T-helper 1 cell treated with Interleukin-12 subunit alpha and Interleukin-12 subunit beta and Interleukin-4 antibody, amounts not matched to agents 30 ng/mL and 1 ng/mL, for 36 hours (primary cell): ENCODE measurements at regions not wholly inside any gene's neighbourhood (a gene's known extent, or its start where the extent isn't known, plus 50 kb on each side); places are given as distances from the start of the nearest gene placed in this dataset.
"Not testable (repeated sequence)": the region's sequence is repeated elsewhere in the genome, so short reads cannot be mapped to it uniquely, and the experiment has no call there.

ENCODE experiments used
- intact Hi-C: fragments of 100-400 bp; cut with micrococcal nuclease; formaldehyde crosslinking; loops from one replicate; pipeline ENCODE4 v1.15.1; 2024

DNA sequence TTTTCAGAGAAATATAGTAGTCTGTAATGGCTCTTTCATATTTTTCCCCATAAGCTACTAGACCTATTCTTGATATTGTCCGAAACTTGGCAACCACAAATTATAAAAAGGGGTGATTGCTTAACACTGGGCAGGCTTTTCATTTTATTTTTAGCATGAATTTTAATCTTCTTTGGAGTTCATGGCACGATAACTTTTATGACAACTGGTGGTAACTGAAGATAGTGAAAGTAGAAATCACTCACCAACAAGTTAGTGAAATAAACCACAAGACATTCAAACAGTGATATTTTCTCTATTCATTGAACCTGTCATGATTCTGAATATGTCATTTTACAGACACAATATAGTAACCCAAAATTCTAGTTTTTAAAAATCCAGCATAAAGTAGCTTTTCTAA is 213.9 kb downstream of the PRDM9 start:
- intact Hi-C loops: no loop called here

DNA sequence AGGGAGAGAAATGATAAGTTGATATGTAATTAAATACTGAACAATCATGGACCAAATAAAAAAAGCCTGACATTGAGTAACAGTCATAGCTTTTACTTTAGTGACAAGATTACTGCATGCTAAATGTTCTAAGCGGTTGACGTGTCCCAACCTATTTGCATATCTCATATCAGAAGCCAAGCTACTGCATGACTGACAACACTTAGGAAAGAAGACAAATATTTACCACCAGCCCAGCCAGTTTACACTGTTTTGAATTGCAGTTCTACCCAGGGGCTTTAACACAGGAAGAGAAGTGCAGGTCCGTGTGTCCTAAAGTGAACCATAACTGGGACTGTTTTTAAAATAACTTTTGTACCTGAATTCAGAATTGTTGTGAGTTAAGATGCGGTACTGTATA is 219.9 kb downstream of the PRDM9 start:
- intact Hi-C loops: no loop called here

DNA sequence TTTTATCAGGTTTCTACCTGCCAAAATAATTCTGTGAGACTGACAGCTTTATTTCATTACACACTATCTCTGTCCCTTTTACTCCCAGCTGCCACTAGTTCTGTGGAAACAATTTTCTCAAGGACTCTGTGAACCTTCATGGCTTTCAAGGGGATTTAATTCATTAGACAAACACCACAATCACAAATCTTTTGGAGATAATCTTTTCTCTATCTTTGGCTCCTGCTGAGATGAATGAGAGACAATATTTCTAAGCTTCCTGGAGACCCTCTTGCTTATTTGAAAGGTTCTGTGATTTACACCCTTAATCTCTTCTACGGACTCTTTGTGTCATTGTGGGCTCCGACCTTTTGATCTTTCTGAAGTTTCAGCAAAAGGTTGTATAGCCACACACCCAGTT is 222.6 kb downstream of the PRDM9 start:
- intact Hi-C loops: no loop called here

DNA sequence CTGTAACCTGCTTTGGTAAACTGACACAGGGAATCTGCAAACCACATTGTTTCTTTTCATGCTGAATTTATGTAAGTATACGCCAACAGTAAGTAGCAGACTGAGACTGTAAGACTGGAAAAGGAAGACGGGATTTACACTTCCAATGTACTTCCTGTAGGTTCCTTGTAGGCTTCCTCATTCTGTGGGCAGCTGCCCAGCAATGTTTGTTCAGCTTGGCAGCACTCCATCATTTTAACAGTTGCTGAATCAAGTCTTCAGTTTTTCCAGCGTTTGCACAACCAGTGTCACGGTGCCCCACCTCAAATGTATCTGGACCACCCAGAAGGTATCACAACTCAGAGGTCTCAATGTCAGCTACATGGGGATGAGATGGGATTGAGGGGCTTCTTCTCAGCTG is 232.6 kb downstream of the PRDM9 start:
- intact Hi-C loops: no loop called here

DNA sequence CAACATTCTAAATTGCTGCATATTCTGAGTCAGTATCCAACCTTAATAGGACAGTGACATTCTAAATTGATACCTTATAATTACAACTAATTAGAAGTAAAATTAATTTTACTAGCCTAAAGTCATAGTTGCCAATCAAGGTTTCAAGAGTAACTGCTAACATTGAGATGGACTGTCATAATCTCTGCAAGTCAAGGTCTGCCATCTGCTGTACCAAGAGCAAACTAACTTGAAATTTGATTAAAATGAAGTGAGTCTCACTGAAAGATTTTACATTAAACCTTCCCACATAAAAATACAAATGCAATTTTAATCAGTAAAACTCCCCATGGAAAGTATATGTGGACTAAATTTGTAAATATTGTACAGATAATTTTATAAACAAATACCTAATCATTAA is 235.3 kb downstream of the PRDM9 start:
- intact Hi-C loops: no loop called here

DNA sequence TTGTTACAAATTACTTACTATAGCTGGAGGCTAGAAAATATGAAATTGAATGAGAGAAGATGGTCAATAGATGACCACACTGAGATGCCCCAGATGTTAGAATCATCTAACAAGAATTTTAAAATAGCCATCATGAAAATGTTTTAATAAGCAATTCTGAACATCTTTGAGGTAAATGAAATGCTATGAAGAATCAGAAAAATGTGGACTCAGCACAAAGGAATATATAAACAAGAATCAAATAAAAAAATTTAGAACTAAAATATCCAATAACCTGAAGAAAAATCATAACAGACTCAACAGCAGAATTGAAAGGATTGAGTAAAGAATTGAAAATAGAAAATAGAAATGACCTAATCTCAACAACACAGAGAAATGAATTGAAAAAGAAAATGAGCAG is 248.5 kb downstream of the PRDM9 start:
- intact Hi-C loops: no loop called here

DNA sequence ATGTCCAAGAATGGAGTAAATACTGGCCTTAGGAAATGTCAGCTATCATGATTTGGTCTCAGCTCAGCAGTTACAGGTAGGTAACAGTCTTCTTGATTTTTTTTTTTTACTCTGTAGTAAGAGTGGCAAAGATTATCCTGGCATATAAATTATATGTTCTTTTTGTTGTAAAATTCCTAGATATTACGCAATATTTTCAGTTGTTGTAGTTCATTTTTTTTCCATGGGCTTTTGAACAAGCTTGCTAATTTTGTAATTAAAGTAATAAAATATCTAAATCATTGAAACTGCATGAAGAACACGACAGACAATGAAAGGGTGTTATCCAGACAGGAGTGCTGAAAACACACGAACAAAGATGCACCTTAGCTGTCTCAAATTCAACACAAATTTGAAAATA is 249.4 kb downstream of the PRDM9 start:
- intact Hi-C loops: no loop called here

DNA sequence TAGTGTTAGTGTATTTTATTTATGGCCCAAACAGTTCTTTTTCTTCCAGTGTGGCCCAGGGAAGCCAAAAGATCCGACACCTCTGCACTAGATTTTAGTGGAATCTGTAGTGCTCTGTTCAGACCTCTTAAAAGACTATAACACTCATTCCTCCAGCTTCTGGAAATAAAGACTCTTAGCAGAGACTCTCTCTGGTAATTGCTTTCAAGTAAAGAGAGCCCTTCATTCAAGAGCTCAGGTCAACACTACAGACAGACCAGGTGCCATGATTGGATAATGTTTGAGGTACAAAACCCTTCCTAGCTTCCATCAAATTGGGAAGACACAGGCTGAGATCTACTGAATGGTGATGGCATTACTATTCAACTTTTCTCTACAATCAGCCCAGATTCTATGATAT is 255.8 kb downstream of the PRDM9 start:
- intact Hi-C loops: no loop called here

DNA sequence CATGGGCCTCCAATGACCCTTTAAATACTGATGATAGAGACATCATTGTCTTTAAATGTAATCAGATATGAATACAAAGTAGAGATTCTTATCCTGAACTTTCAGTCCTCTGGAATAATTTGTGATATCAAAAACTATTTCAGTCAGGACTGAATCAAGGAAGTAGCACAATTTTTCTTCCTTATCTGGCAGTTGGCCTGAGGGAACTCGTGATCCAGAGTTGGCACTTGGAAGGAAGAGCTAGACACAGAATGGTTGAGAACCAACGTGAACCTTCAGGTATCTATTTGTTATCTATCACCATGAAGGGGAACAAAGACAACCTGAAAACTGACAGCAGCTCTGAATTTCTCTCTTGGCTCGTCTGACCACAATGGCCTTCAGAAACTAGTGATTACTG is 269.3 kb downstream of the PRDM9 start:
- intact Hi-C loops: no loop called here

DNA sequence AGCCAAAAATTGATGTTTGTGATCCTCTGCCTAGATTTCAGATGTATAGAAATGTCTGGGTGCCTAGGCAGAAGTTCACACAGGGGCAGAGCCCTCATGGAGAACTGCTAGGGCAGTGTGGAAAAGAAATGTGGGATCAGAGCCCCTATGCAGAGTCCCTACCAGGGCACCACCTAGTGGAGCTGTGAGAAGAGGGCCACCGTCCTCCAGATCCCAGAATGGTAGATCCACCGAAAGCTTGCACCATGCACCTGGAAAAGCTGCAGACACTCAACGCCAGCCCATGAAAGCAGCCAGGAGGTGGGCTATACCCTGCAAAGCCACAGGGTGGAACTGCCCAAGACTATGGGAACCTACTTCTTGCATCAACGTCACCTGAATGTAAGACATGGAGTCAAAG is 292.9 kb downstream of the PRDM9 start:
- intact Hi-C loops: not testable (repeated sequence)

DNA sequence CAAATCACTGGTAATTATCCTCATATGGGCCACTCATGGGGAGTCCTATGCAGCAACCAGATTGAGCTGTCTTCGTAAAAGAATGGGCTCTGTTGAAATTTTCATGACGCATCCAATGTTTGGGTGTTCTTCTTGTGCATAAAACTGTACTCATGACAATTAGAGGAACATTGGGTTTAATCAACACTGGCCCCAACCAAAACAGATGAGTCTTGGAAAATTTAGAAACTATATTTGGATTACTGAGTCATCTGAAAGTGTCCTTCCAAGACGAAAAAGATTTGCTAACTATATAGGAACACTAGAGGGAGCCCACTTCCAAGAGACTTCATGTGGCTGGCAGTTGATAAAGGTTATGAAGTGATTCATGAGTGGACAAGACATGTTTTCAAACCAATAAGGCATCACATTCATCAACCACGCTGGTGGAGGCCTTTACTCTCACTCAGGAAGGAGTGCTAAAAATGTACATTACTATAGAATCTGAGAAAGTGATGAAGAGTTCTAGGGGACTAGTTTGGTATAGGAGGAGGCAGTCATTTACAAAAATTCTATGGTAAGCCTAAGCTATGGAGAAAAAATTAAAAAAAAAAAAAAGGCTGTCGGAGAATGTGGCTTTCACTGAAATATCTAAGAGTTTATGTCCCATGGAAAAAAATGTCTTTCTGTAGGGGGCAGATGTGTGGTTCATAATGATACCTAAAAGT is 313.5 kb downstream of the PRDM9 start:
- intact Hi-C loops: loop anchor here (1.0 kb wide), 1 partner anchor 289 kb away; no protein-coding TSS in a partner anchor

DNA sequence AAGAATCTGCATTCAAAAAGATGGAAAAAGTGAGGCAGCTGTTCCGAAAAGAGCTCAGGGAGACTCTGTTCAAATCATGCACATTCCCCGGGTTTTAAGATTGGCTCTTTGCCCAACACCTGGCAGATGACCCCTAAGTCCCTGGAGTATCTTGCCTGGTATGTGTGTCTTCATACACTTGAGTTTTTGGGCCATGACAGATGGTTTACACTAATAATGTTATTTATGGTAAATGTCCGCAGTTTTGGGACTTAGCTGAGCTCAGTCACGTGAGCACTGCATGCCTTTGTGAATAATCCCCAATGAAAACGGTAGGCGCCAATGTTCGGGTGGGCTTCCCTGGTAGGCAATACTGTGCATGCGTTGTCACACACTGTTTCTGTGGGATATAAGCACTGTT is 316.1 kb downstream of the PRDM9 start:
- intact Hi-C loops: no loop called here

DNA sequence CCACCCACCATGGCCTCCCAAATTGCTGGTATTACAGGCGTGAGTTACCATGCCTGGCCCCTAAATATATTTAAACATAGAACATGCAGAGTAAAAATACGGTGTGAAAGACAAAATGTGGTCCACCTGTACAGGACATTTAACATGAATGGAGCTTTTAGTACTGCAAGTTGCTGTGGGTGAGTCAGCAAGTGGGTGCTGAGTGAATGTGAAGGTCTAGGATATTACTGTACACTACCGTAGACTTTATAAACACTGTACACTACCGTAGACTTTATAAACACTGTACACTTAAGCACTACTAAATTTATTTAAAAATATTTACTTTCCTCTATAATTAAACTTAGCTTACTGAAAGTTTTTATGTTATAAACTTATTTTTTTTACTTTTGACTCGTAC is 317.8 kb downstream of the PRDM9 start:
- intact Hi-C loops: no loop called here

DNA sequence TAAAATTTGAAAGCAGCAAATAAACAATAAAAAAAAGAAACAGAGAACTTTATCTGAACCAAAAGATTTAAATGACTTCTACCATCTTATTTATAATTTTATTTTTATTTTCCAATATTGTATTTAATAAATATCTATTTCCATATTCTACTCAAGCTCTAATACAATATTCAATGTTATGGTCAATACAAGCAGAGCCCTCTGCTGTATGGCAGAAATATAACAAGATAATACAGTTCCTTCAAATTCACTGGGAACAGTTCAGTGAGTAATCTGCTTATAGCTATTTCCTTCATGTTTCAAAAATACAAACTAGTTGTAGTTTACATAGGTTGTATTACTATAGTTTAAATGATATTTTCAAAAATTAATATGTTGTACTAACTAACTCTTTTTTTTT is 332.7 kb downstream of the PRDM9 start:
- intact Hi-C loops: no loop called here

DNA sequence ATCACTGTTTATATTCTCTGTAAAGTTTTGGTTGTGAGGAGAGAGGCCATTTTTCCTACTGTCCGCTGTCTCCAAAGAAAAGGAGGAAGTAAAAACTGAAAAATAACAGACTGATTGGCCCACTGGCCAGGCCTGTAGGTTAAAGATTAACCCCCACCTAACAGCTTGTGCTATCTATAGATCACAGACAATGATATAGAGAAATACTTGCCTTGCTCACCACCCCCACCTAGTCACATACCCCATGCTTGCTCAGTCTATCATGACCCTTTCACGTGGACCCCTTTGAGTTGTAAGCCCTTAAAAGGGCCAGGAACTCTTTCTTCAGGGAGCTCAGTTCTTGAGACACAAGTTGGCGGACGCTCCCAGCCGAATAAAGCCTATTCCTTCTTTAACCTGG is 357.4 kb downstream of the PRDM9 start:
- intact Hi-C loops: no loop called here

DNA sequence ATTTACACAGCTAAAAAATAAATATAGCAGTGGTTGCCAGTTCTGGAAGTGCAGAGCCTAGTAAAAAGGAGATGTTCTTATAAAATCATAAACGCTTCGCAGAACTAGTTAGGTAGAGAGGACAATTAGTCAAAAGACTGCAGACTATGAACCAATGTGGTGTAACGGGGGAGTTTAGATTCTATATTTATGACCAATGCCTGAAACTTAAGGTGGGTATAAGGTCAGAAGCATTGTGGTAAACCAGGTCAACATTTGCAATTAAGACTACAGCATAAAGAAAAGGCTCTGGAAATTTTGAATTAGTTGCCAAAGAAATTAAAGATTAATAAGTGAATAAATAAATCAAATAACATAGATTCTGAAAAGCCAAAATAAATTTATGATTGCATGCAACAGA is 370.4 kb downstream of the PRDM9 start:
- intact Hi-C loops: no loop called here

DNA sequence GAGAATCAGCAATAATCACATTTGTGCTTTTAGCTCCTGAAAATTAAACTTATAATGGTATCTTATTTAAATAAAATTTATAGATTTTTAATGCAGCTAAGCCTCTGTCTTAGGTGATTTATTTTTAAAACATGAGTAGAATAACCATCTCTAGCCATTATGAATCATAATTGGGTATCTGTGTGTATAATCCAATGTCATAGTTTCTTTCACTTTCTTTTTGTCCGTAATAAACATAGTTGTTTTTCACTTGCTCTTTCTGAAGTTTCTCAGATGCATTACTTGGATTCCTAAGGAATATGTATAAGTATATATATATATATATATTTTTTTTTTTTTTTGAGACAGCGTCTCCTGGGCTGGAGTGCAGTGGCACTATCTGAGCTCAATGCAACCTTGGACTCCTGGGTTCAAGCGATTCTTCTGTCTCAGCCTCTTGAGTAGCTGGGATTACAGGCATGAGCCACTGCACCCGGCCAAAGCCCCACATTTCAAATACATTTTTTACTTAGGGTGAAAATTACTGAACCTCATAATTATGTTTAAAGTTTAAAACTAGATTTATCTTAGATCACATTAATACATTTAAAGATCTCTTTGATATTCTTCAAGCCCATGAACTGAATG is 377.1 kb downstream of the PRDM9 start:
- intact Hi-C loops: no loop called here

DNA sequence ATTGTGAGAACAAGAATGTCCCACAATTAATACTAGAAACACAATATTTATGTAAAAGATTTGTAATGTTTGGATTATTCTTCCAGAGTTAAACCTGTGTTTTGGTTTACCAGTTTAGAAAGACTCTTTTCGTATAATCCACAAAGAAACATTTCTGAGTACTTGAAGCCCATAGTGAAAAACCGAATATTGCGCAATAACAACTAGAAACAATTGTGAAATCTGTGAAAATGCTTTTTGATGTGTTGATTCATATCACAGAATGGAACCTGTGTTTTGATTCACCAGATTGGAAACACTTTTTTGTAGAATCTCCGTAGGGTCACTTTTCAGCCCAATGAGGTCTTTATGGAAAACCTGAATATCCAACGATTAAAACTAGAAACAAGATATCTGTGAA is 386.2 kb downstream of the PRDM9 start:
- intact Hi-C loops: no loop called here

DNA sequence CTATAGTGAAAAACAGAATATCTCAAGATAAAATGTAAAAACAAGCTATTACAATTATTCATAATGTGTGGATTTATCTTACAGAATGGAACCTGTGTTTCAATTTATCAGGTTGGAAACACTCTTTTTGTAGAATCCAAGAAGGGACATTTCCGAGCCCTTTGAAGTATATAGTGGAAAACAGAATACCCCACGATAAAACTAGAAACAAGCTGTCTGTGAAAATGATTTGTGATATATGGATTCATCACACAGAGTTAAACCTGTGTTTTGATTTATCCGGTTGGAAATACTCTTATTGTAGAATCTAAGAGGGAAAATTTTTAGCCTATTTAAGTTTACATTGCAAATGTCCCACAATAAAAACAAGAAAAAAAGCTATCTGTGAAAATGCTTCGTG is 388.2 kb downstream of the PRDM9 start:
- intact Hi-C loops: no loop called here

DNA sequence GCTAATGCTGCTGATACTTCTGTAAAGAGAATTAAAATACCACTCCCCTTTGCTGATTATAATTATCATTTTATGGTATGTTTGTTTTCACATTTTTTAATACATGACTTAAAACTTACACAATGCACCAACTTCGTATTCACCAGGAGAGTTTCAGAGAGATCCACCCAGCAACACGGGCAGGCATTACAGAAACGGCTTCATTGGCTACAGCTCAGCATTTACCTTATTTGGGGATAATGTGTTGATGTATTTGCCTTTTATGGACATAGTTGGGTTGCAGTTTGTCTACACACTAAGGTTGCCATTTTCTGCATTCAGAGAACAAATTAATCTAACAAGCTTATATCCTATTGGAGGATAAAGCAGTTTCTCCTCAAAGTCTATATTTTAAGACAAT is 423.6 kb downstream of the PRDM9 start:
- intact Hi-C loops: no loop called here

DNA sequence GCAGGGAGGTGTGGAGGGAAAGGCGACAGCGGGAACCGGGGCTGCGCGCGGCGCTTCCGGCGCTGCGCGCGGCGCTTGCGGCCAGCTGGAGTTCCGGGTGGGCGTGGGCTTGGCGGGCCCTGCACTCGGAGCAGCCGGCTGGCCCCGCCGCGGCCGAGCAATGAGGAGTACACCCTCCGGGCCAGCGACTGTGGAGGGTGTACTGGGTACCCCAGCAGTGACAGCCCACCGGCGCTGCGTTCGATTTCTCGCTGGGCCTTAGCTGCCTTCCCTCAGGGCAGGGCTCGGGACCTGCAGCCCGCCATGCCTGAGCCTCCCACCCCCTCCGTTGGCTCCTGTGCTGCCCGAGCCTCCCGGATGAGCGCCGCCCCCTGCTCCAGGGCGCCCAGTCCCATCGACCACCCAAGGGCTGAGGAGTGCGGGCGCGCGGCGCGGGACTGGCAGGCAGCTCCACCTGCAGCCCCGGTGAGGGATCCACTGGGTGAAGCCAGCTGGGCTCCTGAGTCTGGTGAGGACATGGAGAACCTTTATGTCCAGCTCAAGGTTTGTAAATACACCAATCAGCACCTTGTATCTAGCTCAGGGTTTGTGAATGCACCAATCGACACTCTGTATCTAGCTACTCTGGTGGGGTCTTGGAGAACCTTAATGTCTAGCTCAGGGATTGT is 444.0 kb downstream of the PRDM9 start:
- intact Hi-C loops: not testable (repeated sequence)

DNA sequence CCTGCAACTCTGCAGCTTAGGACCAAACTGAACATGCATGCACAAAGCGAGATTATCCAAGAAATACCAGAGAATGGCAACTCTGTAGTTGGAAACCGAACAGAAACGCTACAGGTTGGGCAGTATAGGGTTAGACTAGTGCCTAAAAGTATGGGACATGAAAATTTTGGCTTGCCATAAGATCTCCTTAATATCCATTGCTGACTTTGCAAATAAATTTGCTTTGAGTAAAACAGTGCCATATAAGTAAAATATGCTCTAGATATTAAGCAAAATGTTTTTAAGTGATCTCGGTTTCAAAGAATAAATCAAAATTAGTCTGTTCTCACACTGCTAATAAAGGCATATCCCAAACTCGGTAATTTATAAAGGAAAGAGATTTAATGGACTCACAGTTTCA is 456.0 kb downstream of the PRDM9 start:
- intact Hi-C loops: no loop called here

DNA sequence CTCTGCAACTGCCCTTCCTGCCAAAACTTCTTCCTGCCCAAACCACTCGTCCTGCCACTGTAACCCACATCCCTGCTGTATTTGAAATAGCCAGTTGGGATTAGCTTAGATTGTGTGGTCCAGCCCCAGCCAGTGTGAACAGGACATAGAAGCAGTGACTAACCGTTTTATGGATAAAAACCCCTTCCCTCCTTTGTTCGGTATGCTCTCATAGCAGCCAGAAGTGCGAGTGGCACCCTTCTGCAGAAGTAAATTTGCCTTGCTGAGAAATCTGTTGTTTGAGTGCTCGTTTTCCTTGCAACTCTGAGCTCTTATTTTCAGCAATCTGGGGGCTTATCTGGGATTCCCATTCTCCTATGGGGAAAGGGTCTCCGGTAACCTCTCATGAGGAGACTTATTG is 470.0 kb downstream of the PRDM9 start:
- intact Hi-C loops: no loop called here
